K562 (cell line): ENCODE measurements at regions not wholly inside any gene's neighbourhood (a gene's known extent, or its start where the extent isn't known, plus 50 kb on each side); places are given as distances from the start of the nearest gene placed in this dataset.

Source experiments
- CHCHD3 ChIP-seq: fragments of 250-450 bp; sonication (Bioruptor Pico); IDR thresholded peaks from 2 replicates; pipeline ENCODE4 v2.1.2; 2022; ENCODE audit warnings: mild to moderate bottlenecking
- CHD4 ChIP-seq: fragments of 200-600 bp; sonication (generic); IDR thresholded peaks from 3 replicates; pipeline ENCODE4 v1.6.1; 2012; ENCODE audit warnings: low read depth, mild to moderate bottlenecking, mixed read lengths, low read length, inconsistent platforms; ENCODE audit not compliant: insufficient read depth, insufficient replicate concordance, poor library complexity, severe bottlenecking
- CTCF ChIP-seq, 3 experiments: IDR thresholded peaks in 2 of 3; conservative IDR thresholded peaks in 1 of 3; 2 replicates each; pipeline ENCODE4 v1.5.1; 2011 to 2012; ENCODE audit warnings: low read length in 3 of 3, mild to moderate bottlenecking in 3 of 3, control low read depth in 2 of 3, improper control_type of control experiment in 1 of 3, inconsistent platforms in 1 of 3, low read depth in 1 of 3, mixed read lengths in 1 of 3, moderate library complexity in 1 of 3; ENCODE audit not compliant: insufficient read depth in 2 of 3
- HDAC6 ChIP-seq: IDR thresholded peaks from 2 replicates; pipeline ENCODE4 v1.6.1; 2012; ENCODE audit warnings: low read depth, mild to moderate bottlenecking, control low read depth, inconsistent platforms, low read length, moderate library complexity
- LEF1 ChIP-seq: fragments of 450-650 bp; IDR thresholded peaks from 2 replicates; pipeline ENCODE4 v1.6.1; 2016; ENCODE audit warnings: mild to moderate bottlenecking
- PRDM10 ChIP-seq: fragments of 450-650 bp; IDR thresholded peaks from 2 replicates; pipeline ENCODE4 v1.6.1; 2018; ENCODE audit not compliant: partially characterized antibody
- RBM25 ChIP-seq: fragments of 200-400 bp; formaldehyde crosslinking; IDR thresholded peaks from 2 replicates; pipeline ENCODE4 v1.6.1; 2018; ENCODE audit warnings: low read length, low read depth, moderate library complexity; ENCODE audit not compliant: severe bottlenecking
- RBM34 ChIP-seq: fragments of 200-400 bp; formaldehyde crosslinking; IDR thresholded peaks from 2 replicates; pipeline ENCODE4 v1.6.1; 2018; ENCODE audit warnings: low read length, borderline replicate concordance; ENCODE audit not compliant: insufficient read depth
- ZBTB1 ChIP-seq: sonication (generic); formaldehyde crosslinking; IDR thresholded peaks from 2 replicates; pipeline ENCODE4 v1.8.1; 2023; ENCODE audit warnings: missing genetic modification reagents, low read depth, mild to moderate bottlenecking, borderline replicate concordance
- ZNF384 ChIP-seq: IDR thresholded peaks from 2 replicates; pipeline ENCODE4 v1.6.1; 2012; ENCODE audit warnings: low read depth, low read length, improper control_type of control experiment
- TF ChIP-seq, protein P1 (sequence below): sonication (generic); formaldehyde crosslinking; IDR thresholded peaks from 2 replicates; pipeline ENCODE4 v1.8.0; 2023; ENCODE audit warnings: missing genetic modification reagents, mild to moderate bottlenecking, borderline replicate concordance

- TF ChIP-seq ZNF384 (no peak), CHD4 (no peak), CTCF (IDR thresholded peaks at IDR 0.05 in 2 of 3, conservative IDR thresholded peaks at IDR 0.05 in 1 of 3; ENCODE audit: insufficient read depth in 2 of 3, low read depth in 1 of 3, low read length in 3 of 3) (no peak), LEF1 (no peak), CHCHD3 (CRISPR knock-in tag) (no peak), HDAC6 (no peak), ZBTB1 (no peak), RBM34 (no peak), PRDM10 (no peak), RBM25 (no peak)
- TF ChIP-seq, protein P1, sequence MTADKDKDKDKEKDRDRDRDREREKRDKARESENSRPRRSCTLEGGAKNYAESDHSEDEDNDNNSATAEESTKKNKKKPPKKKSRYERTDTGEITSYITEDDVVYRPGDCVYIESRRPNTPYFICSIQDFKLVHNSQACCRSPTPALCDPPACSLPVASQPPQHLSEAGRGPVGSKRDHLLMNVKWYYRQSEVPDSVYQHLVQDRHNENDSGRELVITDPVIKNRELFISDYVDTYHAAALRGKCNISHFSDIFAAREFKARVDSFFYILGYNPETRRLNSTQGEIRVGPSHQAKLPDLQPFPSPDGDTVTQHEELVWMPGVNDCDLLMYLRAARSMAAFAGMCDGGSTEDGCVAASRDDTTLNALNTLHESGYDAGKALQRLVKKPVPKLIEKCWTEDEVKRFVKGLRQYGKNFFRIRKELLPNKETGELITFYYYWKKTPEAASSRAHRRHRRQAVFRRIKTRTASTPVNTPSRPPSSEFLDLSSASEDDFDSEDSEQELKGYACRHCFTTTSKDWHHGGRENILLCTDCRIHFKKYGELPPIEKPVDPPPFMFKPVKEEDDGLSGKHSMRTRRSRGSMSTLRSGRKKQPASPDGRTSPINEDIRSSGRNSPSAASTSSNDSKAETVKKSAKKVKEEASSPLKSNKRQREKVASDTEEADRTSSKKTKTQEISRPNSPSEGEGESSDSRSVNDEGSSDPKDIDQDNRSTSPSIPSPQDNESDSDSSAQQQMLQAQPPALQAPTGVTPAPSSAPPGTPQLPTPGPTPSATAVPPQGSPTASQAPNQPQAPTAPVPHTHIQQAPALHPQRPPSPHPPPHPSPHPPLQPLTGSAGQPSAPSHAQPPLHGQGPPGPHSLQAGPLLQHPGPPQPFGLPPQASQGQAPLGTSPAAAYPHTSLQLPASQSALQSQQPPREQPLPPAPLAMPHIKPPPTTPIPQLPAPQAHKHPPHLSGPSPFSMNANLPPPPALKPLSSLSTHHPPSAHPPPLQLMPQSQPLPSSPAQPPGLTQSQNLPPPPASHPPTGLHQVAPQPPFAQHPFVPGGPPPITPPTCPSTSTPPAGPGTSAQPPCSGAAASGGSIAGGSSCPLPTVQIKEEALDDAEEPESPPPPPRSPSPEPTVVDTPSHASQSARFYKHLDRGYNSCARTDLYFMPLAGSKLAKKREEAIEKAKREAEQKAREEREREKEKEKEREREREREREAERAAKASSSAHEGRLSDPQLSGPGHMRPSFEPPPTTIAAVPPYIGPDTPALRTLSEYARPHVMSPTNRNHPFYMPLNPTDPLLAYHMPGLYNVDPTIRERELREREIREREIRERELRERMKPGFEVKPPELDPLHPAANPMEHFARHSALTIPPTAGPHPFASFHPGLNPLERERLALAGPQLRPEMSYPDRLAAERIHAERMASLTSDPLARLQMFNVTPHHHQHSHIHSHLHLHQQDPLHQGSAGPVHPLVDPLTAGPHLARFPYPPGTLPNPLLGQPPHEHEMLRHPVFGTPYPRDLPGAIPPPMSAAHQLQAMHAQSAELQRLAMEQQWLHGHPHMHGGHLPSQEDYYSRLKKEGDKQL (CRISPR knock-in tag) = no peak
Measured at GRCh38 chr16:5607169-5607568, 509.6 kb upstream of the EEF2KMT start.
